GM18870 (cell line): ENCODE measurements at regions not wholly inside any gene's neighbourhood (a gene's known extent, or its start where the extent isn't known, plus 50 kb on each side); places are given as distances from the start of the nearest gene placed in this dataset.

ENCODE experiments used
- ATAC-seq: cut with Tn5 transposase; IDR thresholded peaks from one replicate; pipeline ENCODE4 v1.9.1; 2021; ENCODE audit warnings: moderate library complexity; ENCODE audit not compliant: unreplicated experiment

GRCh38 chr6:4466769-4467480 is 309.3 kb upstream of the CDYL start:
- no peak for ATAC-seq

- no peak for ATAC-seq
Measured at GRCh38 chr6:4466261-4466660, 309.9 kb upstream of the CDYL start.

- no peak for ATAC-seq
Measured at GRCh38 chr6:4464638-4465037, 311.6 kb upstream of the CDYL start.

GRCh38 chr6:4463236-4463635 is 313.0 kb upstream of the CDYL start:
- no peak for ATAC-seq

GRCh38 chr6:4460586-4461475 is 315.4 kb upstream of the CDYL start:
- ATAC-seq: no peak

GRCh38 chr6:4459996-4460395 is 316.2 kb upstream of the CDYL start:
- no peak for ATAC-seq

- ATAC-seq: no peak
Measured at GRCh38 chr6:4459032-4459431, 317.2 kb upstream of the CDYL start.

- ATAC-seq: no peak
Measured at GRCh38 chr6:4451718-4452117, 316.3 kb upstream of the ECI2 start.

- ATAC-seq: no peak
Measured at GRCh38 chr6:4451081-4451480, 315.7 kb upstream of the ECI2 start.

- no peak for ATAC-seq
Measured at GRCh38 chr6:4450237-4450636, 314.9 kb upstream of the ECI2 start.

GRCh38 chr6:4449409-4449808 is 314.0 kb upstream of the ECI2 start:
- no peak for ATAC-seq

- no peak for ATAC-seq
Measured at GRCh38 chr6:4448841-4449240, 313.5 kb upstream of the ECI2 start.

GRCh38 chr6:4447639-4448330 is 312.4 kb upstream of the ECI2 start:
- no peak for ATAC-seq

GRCh38 chr6:4446982-4447381 is 311.6 kb upstream of the ECI2 start:
- no peak for ATAC-seq

GRCh38 chr6:4441981-4442434 is 306.6 kb upstream of the ECI2 start:
- ATAC-seq: no peak

- no peak for ATAC-seq
Measured at GRCh38 chr6:4439159-4439558, 303.8 kb upstream of the ECI2 start.

- ATAC-seq: no peak
Measured at GRCh38 chr6:4437342-4437741, 302.0 kb upstream of the ECI2 start.

GRCh38 chr6:4435981-4436445 is 300.6 kb upstream of the ECI2 start:
- ATAC-seq: no peak

GRCh38 chr6:4434655-4435054 is 299.3 kb upstream of the ECI2 start:
- no peak for ATAC-seq

- ATAC-seq: no peak
Measured at GRCh38 chr6:4433199-4433598, 297.8 kb upstream of the ECI2 start.

GRCh38 chr6:4426968-4427367 is 291.6 kb upstream of the ECI2 start:
- no peak for ATAC-seq
